Breast epithelium (tissue), 4 donors: ENCODE measurements at regions not wholly inside any gene's neighbourhood (a gene's known extent, or its start where the extent isn't known, plus 50 kb on each side); places are given as distances from the start of the nearest gene placed in this dataset.
"Not testable (repeated sequence)": the region's sequence is repeated elsewhere in the genome, so short reads cannot be mapped to it uniquely, and the experiment has no call there.

ENCODE experiments used
- DNase-seq, 2 donors: peaks; one replicate each; pipeline ENCODE4 v3.0.0-alpha.2; 2019; ENCODE audit warnings: low spot score in 2 of 2
- H3K27ac ChIP-seq, 2 donors: fragments of 200-600 bp; sonication (generic) in 1 of 2; one replicate each; pipeline ENCODE4 v1.5.1; 2016 to 2019; ENCODE audit warnings: mild to moderate bottlenecking in 1 of 2
- H3K27me3 ChIP-seq, 2 donors: fragments of 200-600 bp; sonication (generic) in 1 of 2; one replicate each; pipeline versions ENCODE4 v1.5.1 to v1.6.0; 2017 to 2019; ENCODE audit warnings: control low read depth in 1 of 2, mild to moderate bottlenecking in 1 of 2
- H3K36me3 ChIP-seq: fragments of 200-600 bp; one replicate; pipeline ENCODE4 v1.5.1; 2019
- H3K4me1 ChIP-seq, 2 donors: fragments of 200-600 bp; sonication (generic); one replicate each; pipeline ENCODE4 v1.5.1; 2016 to 2019; ENCODE audit warnings: control low read depth in 1 of 2
- H3K4me3 ChIP-seq, 3 donors: fragments of 200-600 bp; sonication (generic); 1 replicate in 2 of 3; 2 replicates in 1 of 3; pipeline ENCODE4 v1.5.1; 2016 to 2019; ENCODE audit warnings: mild to moderate bottlenecking in 3 of 3, moderate library complexity in 2 of 3
- H3K9me3 ChIP-seq, 2 donors: fragments of 200-600 bp; sonication (generic) in 1 of 2; one replicate each; pipeline ENCODE4 v1.5.1; 2016 to 2019; ENCODE audit warnings: control low read depth in 1 of 2
- CTCF ChIP-seq, 3 donors: fragments of 450-650 bp; IDR thresholded peaks; one replicate each; pipeline ENCODE4 v1.5.1; 2016 to 2017; ENCODE audit warnings: antibody characterized with exemption in 3 of 3, mild to moderate bottlenecking in 3 of 3, moderate library complexity in 3 of 3
- POLR2A ChIP-seq: fragments of 450-650 bp; IDR thresholded peaks from one replicate; pipeline ENCODE4 v1.6.1; 2016; ENCODE audit warnings: antibody characterized with exemption, mild to moderate bottlenecking, moderate library complexity
- POLR2AphosphoS5 ChIP-seq, 3 donors: sonication (generic); formaldehyde crosslinking; IDR thresholded peaks; one replicate each; pipeline ENCODE4 v1.6.1; 2017; ENCODE audit warnings: antibody characterized with exemption in 3 of 3
- intact Hi-C: fragments of 100-400 bp; cut with DNase I; formaldehyde crosslinking; loops from one replicate; pipeline ENCODE4 v1.15.1; 2023; ENCODE audit warnings: low total_unique reads

GRCh38 chr6:150694889-150695288 lies 95.2 kb downstream of the PLEKHG1 start:
- H3K4me1 ChIP-seq = no peaks in the 10 kb centered on the region
- H3K27ac ChIP-seq = no peak overlapping the region
- H3K4me3 ChIP-seq = no peak overlapping the region
- H3K9me3 ChIP-seq = no peaks in the 10 kb centered on the region
- intact Hi-C loops = no loop called here
- no peak for DNase-seq
- no peak for TF ChIP-seq POLR2A
- no peak for TF ChIP-seq CTCF (IDR thresholded peaks at IDR 0.05)
- no peak for TF ChIP-seq POLR2AphosphoS5 (IDR thresholded peaks at IDR 0.05)
- H3K36me3 ChIP-seq = no peaks in the 10 kb centered on the region
- no peaks in the 10 kb centered on the region for H3K27me3 ChIP-seq

DNA sequence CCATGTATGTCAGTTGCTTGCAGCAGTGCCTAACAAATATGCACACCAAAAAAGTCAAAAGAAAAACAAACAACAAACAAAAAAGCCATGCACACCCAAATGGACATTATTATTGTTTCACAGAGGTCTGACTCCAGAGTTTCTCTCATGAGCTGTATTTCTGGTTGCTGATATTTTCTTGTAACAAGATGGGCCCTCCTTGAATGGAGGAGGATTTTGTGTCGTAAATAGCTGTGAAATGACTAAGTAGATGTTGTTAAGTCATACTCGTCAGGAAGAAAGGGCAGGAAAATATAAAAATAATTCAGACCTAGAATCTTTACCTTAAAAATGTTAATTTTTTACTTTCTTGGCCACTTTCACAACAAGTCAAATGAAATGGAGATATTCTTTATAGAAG lies 96.0 kb downstream of the PLEKHG1 start:
- Histone ChIP-seq H3K36me3 (no peaks in the 10 kb centered on the region), H3K27ac (no peak overlapping the region), H3K27me3 (no peaks in the 10 kb centered on the region), H3K9me3 (no peaks in the 10 kb centered on the region), H3K4me1 (no peaks in the 10 kb centered on the region), H3K4me3 (no peak overlapping the region)
- TF ChIP-seq POLR2AphosphoS5 (IDR thresholded peaks at IDR 0.05) = no peak
- no peak for TF ChIP-seq CTCF (IDR thresholded peaks at IDR 0.05)
- TF ChIP-seq POLR2A = no peak
- intact Hi-C loops = no loop called here
- DNase-seq = no peak

- Histone ChIP-seq H3K36me3 (no peaks in the 10 kb centered on the region), H3K27me3 (no peaks in the 10 kb centered on the region), H3K4me3 (no peak overlapping the region), H3K9me3 (no peaks in the 10 kb centered on the region), H3K4me1 (no peaks in the 10 kb centered on the region), H3K27ac (no peak overlapping the region)
- intact Hi-C loops = no loop called here
- DNase-seq = no peak
- no peak for TF ChIP-seq CTCF (IDR thresholded peaks at IDR 0.05)
- TF ChIP-seq POLR2AphosphoS5 (IDR thresholded peaks at IDR 0.05) = no peak
- no peak for TF ChIP-seq POLR2A
Observed at GRCh38 chr6:150696190-150696589, 96.5 kb downstream of the PLEKHG1 start.

- H3K4me1 ChIP-seq, H3K27ac ChIP-seq, H3K4me3 ChIP-seq, H3K9me3 ChIP-seq, intact Hi-C loops, H3K27me3 ChIP-seq, DNase-seq, H3K36me3 ChIP-seq: not testable (repeated sequence)
Observed at GRCh38 chr6:150696918-150697317, 97.2 kb downstream of the PLEKHG1 start.

DNA sequence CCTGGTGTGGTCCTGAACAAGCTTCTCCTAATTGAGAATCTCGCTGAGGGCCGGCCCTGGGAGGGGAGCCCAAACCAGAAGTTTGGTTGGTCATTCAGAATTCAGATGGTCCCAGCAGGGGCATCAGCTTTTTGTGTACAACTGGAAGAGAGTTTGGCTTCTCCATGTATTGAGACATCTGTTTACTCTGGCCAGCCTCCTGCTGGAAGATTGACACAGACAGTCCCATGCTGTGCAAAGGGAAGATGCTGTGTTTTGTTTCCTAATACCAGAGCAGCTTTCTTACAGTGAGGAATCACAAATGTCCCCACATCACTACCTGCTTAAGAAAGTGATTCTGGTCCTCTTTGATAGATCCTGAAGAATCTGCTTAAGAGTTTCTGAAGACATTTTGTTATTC lies 97.8 kb downstream of the PLEKHG1 start:
- intact Hi-C loops = no loop called here
- no peaks in the 10 kb centered on the region for H3K36me3 ChIP-seq
- no peaks in the 10 kb centered on the region for H3K4me1 ChIP-seq
- no peaks in the 10 kb centered on the region for H3K9me3 ChIP-seq
- peak overlapping the region in 1 of 2 donors; percentile 34 for H3K27ac ChIP-seq
- no peak for TF ChIP-seq POLR2A
- no peak for TF ChIP-seq POLR2AphosphoS5 (IDR thresholded peaks at IDR 0.05)
- TF ChIP-seq CTCF (IDR thresholded peaks at IDR 0.05) = no peak
- DNase-seq = no peak
- H3K27me3 ChIP-seq = no peaks in the 10 kb centered on the region
- no peak overlapping the region for H3K4me3 ChIP-seq

GRCh38 chr6:150698391-150698790 lies 98.7 kb downstream of the PLEKHG1 start:
- Histone ChIP-seq H3K27ac (no peak overlapping the region), H3K9me3 (no peaks in the 10 kb centered on the region), H3K36me3 (no peaks in the 10 kb centered on the region), H3K4me1 (no peaks in the 10 kb centered on the region), H3K4me3 (no peak overlapping the region), H3K27me3 (no peaks in the 10 kb centered on the region)
- no peak for TF ChIP-seq POLR2AphosphoS5 (IDR thresholded peaks at IDR 0.05)
- TF ChIP-seq POLR2A = no peak
- no peak for TF ChIP-seq CTCF (IDR thresholded peaks at IDR 0.05)
- no peak for DNase-seq
- intact Hi-C loops = no loop called here
